Ovary (tissue), 3 donors: ENCODE measurements at regions not wholly inside any gene's neighbourhood (a gene's known extent, or its start where the extent isn't known, plus 50 kb on each side); places are given as distances from the start of the nearest gene placed in this dataset.

Experiments
- POLR2A ChIP-seq: fragments of 450-650 bp; IDR thresholded peaks from one replicate; pipeline ENCODE4 v1.6.1; 2017; ENCODE audit warnings: antibody characterized with exemption, mild to moderate bottlenecking, moderate library complexity
- TF ChIP-seq, protein P1 (sequence below), 3 donors: fragments of 450-650 bp in 2 of 3; fragments of 200-600 bp in 1 of 3; IDR thresholded peaks; one replicate each; pipeline versions ENCODE4 v1.5.1 to v1.8.0; 2016 to 2022; ENCODE audit warnings: antibody characterized with exemption in 3 of 3, mild to moderate bottlenecking in 1 of 3
- donor health status: DM: no; HTN: no; CAD: no.

DNA sequence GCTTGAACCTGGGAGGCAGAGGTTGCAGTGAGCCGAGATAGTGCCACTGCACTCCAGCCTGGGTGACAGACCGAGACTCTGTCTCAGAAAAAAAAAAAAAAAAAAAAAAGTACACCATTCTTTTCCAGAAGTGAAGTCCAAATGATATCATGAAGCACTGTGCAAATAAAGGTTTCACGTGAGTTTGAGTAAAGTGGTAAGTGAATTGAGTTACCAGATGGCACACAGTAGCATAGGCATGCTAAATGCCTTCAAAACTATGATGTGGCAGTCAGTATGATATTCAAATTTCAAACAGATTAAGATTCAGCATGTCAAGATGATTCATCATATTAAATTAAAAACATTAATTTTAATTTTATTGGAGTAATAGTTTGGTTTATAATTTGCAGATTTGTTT lies 195.2 kb downstream of the TAF11L14 start:
- no peak for TF ChIP-seq POLR2A
- TF ChIP-seq, protein P1, sequence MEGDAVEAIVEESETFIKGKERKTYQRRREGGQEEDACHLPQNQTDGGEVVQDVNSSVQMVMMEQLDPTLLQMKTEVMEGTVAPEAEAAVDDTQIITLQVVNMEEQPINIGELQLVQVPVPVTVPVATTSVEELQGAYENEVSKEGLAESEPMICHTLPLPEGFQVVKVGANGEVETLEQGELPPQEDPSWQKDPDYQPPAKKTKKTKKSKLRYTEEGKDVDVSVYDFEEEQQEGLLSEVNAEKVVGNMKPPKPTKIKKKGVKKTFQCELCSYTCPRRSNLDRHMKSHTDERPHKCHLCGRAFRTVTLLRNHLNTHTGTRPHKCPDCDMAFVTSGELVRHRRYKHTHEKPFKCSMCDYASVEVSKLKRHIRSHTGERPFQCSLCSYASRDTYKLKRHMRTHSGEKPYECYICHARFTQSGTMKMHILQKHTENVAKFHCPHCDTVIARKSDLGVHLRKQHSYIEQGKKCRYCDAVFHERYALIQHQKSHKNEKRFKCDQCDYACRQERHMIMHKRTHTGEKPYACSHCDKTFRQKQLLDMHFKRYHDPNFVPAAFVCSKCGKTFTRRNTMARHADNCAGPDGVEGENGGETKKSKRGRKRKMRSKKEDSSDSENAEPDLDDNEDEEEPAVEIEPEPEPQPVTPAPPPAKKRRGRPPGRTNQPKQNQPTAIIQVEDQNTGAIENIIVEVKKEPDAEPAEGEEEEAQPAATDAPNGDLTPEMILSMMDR (IDR thresholded peaks at IDR 0.05), result no peak
